ENCODE measurements at regions not wholly inside any gene's neighbourhood (a gene's known extent, or its start where the extent isn't known, plus 50 kb on each side); places are given as distances from the start of the nearest gene placed in this dataset.

GRCh38 chr14:53391156-53391555, 238.0 kb upstream of the DDHD1 start:
- no peaks in the 10 kb centered on the region for H4K20me1 ChIP-seq (ENCODE audit: insufficient read depth, low read length)
- no peak overlapping the region for H3K4me3 ChIP-seq (ENCODE audit: low read depth, low read length, poor library complexity, severe bottlenecking)
- no peak overlapping the region for H2AFZ ChIP-seq (ENCODE audit: low read length)
- H3K9ac ChIP-seq (ENCODE audit: low read length) = no peak overlapping the region
- H3K4me1 ChIP-seq (ENCODE audit: insufficient read depth, low read length, severe bottlenecking) = no peaks in the 10 kb centered on the region
- no peak overlapping the region for H3K27ac ChIP-seq (ENCODE audit: low read depth, low read length, poor library complexity, severe bottlenecking)
- H3F3A ChIP-seq (ENCODE audit: insufficient read depth, low read length) = no peaks in the 10 kb centered on the region
- H3K27me3 ChIP-seq (ENCODE audit: insufficient read depth, low read length) = no peaks in the 10 kb centered on the region
- no peaks in the 10 kb centered on the region for H3K79me2 ChIP-seq (ENCODE audit: insufficient read depth, low read length)
- H3K36me3 ChIP-seq (ENCODE audit: insufficient read depth, low read length) = no peaks in the 10 kb centered on the region
- TF ChIP-seq CTCF (IDR thresholded peaks at IDR 0.05; ENCODE audit: low read length) = no peak
- no peak for TF ChIP-seq EZH2 (IDR thresholded peaks at IDR 0.05; ENCODE audit: borderline replicate concordance, low read length)
- H3K9me3 ChIP-seq (ENCODE audit: low read length) = no peaks in the 10 kb centered on the region; the same call in 1 of the 2 replicates
- no peaks in the 10 kb centered on the region for H3K9me2 ChIP-seq (ENCODE audit: low read depth, low read length)
- no peak overlapping the region for H3K4me2 ChIP-seq (ENCODE audit: low read length)

- TF ChIP-seq CTCF (IDR thresholded peaks at IDR 0.05; ENCODE audit: low read length) (no peak), EZH2 (IDR thresholded peaks at IDR 0.05; ENCODE audit: borderline replicate concordance, low read length) (no peak)
- Histone ChIP-seq H3K27me3 (ENCODE audit: insufficient read depth, low read length) (no peaks in the 10 kb centered on the region), H3K9me2 (ENCODE audit: low read depth, low read length) (no peaks in the 10 kb centered on the region), H3K36me3 (ENCODE audit: insufficient read depth, low read length) (no peaks in the 10 kb centered on the region), H3K4me1 (ENCODE audit: insufficient read depth, low read length, severe bottlenecking) (no peaks in the 10 kb centered on the region), H2AFZ (ENCODE audit: low read length) (no peak overlapping the region), H3K9ac (ENCODE audit: low read length) (no peak overlapping the region), H4K20me1 (ENCODE audit: insufficient read depth, low read length) (no peaks in the 10 kb centered on the region), H3F3A (ENCODE audit: insufficient read depth, low read length) (no peaks in the 10 kb centered on the region), H3K79me2 (ENCODE audit: insufficient read depth, low read length) (no peaks in the 10 kb centered on the region), H3K4me2 (ENCODE audit: low read length) (no peak overlapping the region), H3K27ac (ENCODE audit: low read depth, low read length, poor library complexity, severe bottlenecking) (no peak overlapping the region), H3K9me3 (ENCODE audit: low read length) (no peaks in the 10 kb centered on the region; the same call in 1 of the 2 replicates), H3K4me3 (ENCODE audit: low read depth, low read length, poor library complexity, severe bottlenecking) (no peak overlapping the region)
Observed at GRCh38 chr14:53390008-53390407, 236.9 kb upstream of the DDHD1 start.

- no peaks in the 10 kb centered on the region for H3K36me3 ChIP-seq (ENCODE audit: insufficient read depth, low read length)
- TF ChIP-seq CTCF (IDR thresholded peaks at IDR 0.05; ENCODE audit: low read length) (no peak), EZH2 (IDR thresholded peaks at IDR 0.05; ENCODE audit: borderline replicate concordance, low read length) (no peak)
Observed at GRCh38 chr14:53389202-53389601, 236.1 kb upstream of the DDHD1 start.

More at GRCh38 chr14:53389202-53389601, 236.1 kb upstream of the DDHD1 start:
- no peaks in the 10 kb centered on the region for H3K9me3 ChIP-seq (ENCODE audit: low read length)
- no peaks in the 10 kb centered on the region for H4K20me1 ChIP-seq (ENCODE audit: insufficient read depth, low read length)
- H3K27me3 ChIP-seq (ENCODE audit: insufficient read depth, low read length) = no peaks in the 10 kb centered on the region
- H3K27ac ChIP-seq (ENCODE audit: low read depth, low read length, poor library complexity, severe bottlenecking) = no peak overlapping the region
- H3K4me2 ChIP-seq (ENCODE audit: low read length) = no peak overlapping the region
- no peak overlapping the region for H3K4me3 ChIP-seq (ENCODE audit: low read depth, low read length, poor library complexity, severe bottlenecking)
- no peaks in the 10 kb centered on the region for H3K79me2 ChIP-seq (ENCODE audit: insufficient read depth, low read length)
- no peak overlapping the region for H2AFZ ChIP-seq (ENCODE audit: low read length)
- H3K9ac ChIP-seq (ENCODE audit: low read length) = no peak overlapping the region
- H3K4me1 ChIP-seq (ENCODE audit: insufficient read depth, low read length, severe bottlenecking) = no peaks in the 10 kb centered on the region
- H3K9me2 ChIP-seq (ENCODE audit: low read depth, low read length) = no peaks in the 10 kb centered on the region
- no peaks in the 10 kb centered on the region for H3F3A ChIP-seq (ENCODE audit: insufficient read depth, low read length)
